C4-2B (cell line): ENCODE measurements at regions not wholly inside any gene's neighbourhood (a gene's known extent, or its start where the extent isn't known, plus 50 kb on each side); places are given as distances from the start of the nearest gene placed in this dataset.

Experiments used
- H3K27ac ChIP-seq: fragments of 450-650 bp; 2 replicates; pipeline ENCODE4 v1.5.1; 2017
- CTCF ChIP-seq: fragments of 450-650 bp; conservative IDR thresholded peaks from 2 replicates; pipeline ENCODE4 v1.5.1; 2017; ENCODE audit warnings: mild to moderate bottlenecking
- ZFX ChIP-seq: fragments of 450-650 bp; IDR thresholded peaks from 2 replicates; pipeline ENCODE4 v1.6.1; 2017

GRCh38 chr13:109899316-109899715 is 112.9 kb upstream of the IRS2 start:
- TF ChIP-seq ZFX (no peak), CTCF (no peak)
- no peak overlapping the region for H3K27ac ChIP-seq

GRCh38 chr13:109897988-109898624 is 111.7 kb upstream of the IRS2 start:
- TF ChIP-seq CTCF (no peak), ZFX (no peak)
- no peak overlapping the region for H3K27ac ChIP-seq

DNA sequence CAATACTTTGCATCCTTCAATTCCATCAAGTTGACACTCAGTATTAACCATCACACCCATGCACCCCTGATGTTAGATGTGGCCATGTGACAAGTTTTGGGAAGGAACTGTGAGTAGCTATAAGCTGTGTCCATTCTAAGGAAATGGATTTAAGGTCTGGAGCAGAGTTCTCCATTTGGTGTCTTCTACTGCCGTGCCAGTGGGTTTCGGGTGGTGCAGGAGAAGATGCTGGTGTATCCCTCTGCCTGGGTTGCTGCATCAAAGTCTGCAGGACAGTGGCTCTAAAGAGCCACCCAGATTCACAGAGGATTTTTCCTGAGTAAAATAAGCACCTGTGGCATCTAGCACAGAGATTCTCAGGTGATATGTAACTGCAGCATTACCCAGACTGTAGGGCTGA is 105.7 kb upstream of the IRS2 start:
- TF ChIP-seq CTCF (no peak), ZFX (no peak)
- H3K27ac ChIP-seq: no peak overlapping the region

DNA sequence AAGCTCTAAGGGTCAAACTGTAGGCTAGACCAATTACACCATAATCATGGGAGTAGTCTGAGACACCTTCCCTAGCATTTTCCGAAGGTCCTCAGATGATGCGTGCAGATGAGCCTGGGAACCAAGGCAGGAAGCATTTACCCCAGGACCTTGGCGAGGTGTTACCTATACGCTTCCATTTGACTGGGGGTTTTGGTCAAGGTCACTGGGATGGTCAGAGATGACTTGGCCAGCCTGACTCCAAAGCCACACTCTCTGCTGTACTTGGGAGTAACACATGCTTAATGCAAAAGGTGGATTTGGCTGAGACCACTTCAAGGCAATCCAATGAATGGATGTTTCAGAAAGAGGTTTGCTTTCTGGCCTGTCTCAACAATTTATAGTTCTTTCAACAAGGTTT is 98.9 kb upstream of the IRS2 start:
- no peak overlapping the region for H3K27ac ChIP-seq
- TF ChIP-seq CTCF (no peak), ZFX (no peak)

- H3K27ac ChIP-seq: no peak overlapping the region
- TF ChIP-seq CTCF (no peak), ZFX (no peak)
These were observed 98.1 kb upstream of the IRS2 start for GRCh38 chr13:109884462-109884861.

- H3K27ac ChIP-seq: no peak overlapping the region
- TF ChIP-seq CTCF (no peak), ZFX (no peak)
These were observed 97.1 kb upstream of the IRS2 start for GRCh38 chr13:109883181-109884180.

DNA sequence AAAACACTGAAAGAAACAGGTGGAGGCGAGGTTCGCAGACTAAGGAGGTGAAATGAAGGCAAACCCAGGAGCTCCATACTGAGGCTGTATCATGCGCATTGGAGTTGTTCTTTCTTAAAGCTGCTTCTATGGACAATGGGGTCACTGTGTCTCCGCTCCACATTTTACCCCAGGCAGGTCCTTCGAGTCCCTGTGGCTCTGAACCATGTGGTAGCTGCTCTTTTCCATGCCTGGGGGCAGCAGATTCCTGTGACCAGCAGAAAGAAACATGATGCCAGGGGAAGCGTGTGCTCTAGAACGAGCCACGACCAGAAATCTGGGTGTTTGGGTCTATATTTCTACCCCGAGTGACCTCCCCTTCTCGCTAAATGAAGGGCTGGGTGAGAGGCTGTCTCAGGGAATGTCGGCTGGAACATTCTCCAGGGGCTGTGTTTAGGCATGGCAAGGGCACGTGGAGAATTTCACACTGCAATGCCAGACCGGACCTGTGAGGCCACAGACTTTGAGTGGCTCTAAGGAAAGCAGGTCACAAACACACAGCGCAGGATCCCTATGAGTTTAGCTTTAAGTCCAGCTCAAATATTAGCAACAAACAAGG is 95.7 kb upstream of the IRS2 start:
- H3K27ac ChIP-seq: no peak overlapping the region
- TF ChIP-seq ZFX (no peak), CTCF (no peak)
